ENCODE measurements at regions not wholly inside any gene's neighbourhood (a gene's known extent, or its start where the extent isn't known, plus 50 kb on each side); places are given as distances from the start of the nearest gene placed in this dataset.

DNA sequence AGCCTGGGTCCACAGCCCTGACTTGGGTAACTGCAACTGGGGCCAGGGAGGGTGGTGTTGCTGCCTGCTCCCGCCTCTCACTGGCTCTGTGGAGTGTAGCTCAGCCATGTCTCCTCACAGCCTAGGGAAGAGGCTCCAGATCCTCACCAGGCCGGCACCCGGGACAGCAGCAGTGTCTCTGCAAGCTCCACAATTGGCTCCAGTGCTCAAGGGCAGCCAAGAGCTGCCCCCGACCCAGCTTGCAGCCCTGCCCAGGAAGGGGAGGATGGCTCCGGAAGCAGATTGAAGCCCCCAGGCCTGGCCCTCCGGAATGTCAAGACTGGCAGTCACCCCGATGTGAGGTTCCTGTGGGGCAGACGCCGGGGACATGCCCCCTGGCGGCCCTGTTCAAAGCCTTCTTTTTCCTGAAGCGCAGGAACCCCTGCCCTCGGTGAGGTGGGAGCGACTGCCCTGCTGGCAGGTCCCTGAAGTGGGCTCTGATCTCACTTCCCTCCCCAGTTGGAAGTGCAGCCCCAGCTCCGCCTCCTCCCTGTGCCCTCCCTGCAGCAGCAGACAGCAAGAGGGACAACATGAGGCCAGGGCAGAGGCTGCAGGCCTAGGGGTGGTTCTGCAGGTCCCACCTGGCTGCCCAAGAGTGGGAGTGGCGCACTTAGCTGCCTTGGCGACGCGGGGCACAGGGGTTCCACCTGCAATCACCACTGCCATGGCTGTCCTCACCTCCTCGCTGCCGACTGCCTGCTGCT, 816.2 kb upstream of the LUZP2 start:
- TF ChIP-seq, protein P1, sequence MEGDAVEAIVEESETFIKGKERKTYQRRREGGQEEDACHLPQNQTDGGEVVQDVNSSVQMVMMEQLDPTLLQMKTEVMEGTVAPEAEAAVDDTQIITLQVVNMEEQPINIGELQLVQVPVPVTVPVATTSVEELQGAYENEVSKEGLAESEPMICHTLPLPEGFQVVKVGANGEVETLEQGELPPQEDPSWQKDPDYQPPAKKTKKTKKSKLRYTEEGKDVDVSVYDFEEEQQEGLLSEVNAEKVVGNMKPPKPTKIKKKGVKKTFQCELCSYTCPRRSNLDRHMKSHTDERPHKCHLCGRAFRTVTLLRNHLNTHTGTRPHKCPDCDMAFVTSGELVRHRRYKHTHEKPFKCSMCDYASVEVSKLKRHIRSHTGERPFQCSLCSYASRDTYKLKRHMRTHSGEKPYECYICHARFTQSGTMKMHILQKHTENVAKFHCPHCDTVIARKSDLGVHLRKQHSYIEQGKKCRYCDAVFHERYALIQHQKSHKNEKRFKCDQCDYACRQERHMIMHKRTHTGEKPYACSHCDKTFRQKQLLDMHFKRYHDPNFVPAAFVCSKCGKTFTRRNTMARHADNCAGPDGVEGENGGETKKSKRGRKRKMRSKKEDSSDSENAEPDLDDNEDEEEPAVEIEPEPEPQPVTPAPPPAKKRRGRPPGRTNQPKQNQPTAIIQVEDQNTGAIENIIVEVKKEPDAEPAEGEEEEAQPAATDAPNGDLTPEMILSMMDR (IDR thresholded peaks at IDR 0.05; ENCODE audit: insufficient read depth, low read depth, low read length, missing control alignments): no peak
- no peak overlapping the region for H3K4me3 ChIP-seq (ENCODE audit: low read depth, low read length)
- DNase-seq (ENCODE audit: low read depth): no peak

DNA sequence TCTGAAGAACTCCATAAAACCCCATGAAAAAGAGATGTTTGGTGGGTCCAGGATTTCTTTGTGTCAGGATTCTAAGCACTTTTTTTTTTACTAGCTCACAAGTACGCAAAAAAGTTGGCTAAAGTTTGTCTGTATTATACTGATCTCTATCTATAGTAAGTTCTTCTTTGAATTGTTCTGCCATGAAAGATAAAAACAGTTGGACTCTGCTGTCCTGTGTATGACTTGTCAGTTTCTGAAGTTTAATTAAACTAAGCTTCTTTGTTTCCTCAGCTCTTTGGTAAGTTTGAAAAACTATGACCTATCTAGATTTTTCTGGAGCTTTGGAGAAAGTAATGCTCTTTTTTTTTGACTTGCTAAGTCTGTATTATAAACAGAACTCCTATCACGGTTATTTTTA, 812.2 kb upstream of the LUZP2 start:
- TF ChIP-seq, protein P1 (IDR thresholded peaks at IDR 0.05; ENCODE audit: insufficient read depth, low read depth, low read length, missing control alignments): no peak
- H3K4me3 ChIP-seq (ENCODE audit: low read depth, low read length): no peak overlapping the region
- DNase-seq (ENCODE audit: low read depth): no peak

DNA sequence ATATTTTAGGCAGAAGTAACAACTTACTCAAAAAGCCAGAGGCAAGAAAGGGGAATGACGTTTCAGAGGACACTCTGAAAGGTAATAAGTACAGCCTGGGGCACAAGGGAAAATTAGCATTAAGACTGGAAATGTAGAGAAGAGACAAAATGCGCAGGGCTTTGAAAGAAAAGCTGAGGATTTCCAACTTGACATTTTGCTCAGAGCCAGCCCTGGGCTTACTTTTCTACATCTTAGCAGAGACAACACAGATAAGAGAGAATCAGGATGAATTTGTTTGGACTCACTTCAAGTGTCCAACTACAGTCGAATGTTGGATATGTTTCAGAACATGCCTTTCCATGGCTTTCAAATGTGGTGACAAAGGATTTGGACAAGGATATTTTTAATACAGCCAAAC, 808.9 kb upstream of the LUZP2 start:
- TF ChIP-seq, protein P1 (IDR thresholded peaks at IDR 0.05; ENCODE audit: insufficient read depth, low read depth, low read length, missing control alignments): no peak
- no peak for DNase-seq (ENCODE audit: low read depth)
- H3K4me3 ChIP-seq (ENCODE audit: low read depth, low read length): no peak overlapping the region

DNA sequence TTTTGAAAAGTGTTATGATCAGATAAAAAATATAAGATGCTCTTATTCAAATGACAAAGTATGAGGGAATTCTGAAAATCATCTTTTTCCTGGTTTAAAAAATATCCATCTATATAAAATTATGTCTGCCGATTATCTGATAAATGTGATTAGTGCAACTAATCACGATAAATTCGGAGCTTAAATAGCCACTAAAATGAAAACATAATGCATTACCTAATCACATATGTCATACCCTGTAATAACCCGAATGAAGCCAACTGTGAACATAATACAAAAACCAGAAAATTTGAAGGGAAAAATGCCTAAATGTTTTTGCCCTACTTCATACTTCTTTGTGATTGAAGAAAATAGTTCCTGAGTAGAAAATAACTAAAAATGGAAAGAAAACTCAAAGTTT, 808.4 kb upstream of the LUZP2 start:
- H3K4me3 ChIP-seq (ENCODE audit: low read depth, low read length): no peak overlapping the region
- TF ChIP-seq, protein P1 (IDR thresholded peaks at IDR 0.05; ENCODE audit: insufficient read depth, low read depth, low read length, missing control alignments): no peak

DNA sequence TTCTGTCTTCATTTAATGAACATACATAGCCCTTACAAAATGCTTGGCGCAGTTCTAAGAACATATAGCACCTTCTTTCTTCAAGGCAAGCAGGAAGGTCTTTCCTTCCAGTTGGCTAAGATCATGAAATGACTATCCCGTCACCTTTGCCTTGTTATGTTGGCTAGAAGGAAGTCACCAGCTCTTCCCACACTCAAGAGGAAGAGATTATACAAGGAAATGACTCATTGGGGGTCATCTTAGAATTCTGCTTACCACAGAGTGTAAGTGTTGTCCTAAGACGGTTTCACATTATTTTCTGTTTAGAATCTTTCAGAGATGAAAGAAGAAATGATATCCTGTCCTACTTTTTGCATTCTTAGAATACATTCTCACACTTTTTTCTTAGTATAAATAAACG, 808.0 kb upstream of the LUZP2 start:
- DNase-seq (ENCODE audit: low read depth): no peak
- TF ChIP-seq, protein P1 (IDR thresholded peaks at IDR 0.05; ENCODE audit: insufficient read depth, low read depth, low read length, missing control alignments): no peak
- H3K4me3 ChIP-seq (ENCODE audit: low read depth, low read length): no peak overlapping the region

More for the DNA sequence above, 808.4 kb upstream of the LUZP2 start:
- DNase-seq (ENCODE audit: low read depth): no peak

DNA sequence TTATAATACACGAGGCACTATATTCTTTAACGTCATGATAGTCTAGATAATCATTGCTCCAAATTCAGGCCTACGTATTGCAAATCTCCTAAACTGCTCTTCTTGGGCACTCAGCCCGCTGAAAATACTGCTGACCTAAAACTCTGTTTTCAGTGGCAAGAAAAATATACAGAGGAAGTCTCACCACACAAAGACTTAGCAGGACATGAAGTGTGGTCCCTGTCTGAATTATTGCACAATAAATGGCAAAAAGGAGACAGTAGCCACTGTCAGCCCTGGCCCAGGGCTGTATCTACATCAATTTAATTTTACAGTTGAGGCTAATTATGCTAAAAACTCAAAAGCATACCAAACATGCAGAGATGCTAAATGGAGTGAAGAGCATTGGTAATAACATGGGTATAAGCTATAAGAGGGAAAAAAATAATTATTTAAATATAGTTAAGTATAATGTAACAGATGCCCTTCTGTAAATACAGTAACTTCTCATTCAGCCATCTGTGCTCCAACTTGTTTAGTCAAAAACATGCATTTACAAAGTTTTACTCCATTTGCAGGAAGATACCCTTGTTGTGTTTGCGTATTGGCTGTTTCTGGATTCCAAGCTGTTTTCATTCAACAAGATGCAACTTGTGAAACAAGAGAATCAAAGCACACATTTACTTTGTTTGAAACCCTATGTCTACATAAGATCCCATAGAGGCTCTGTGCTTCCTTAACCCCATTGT, 800.0 kb upstream of the LUZP2 start:
- no peak for DNase-seq (ENCODE audit: low read depth)
- TF ChIP-seq, protein P1 (IDR thresholded peaks at IDR 0.05; ENCODE audit: insufficient read depth, low read depth, low read length, missing control alignments): no peak
- H3K4me3 ChIP-seq (ENCODE audit: low read depth, low read length): no peak overlapping the region

All from GM12865 (cell line).